MG63 (cell line): ENCODE measurements at regions not wholly inside any gene's neighbourhood (a gene's known extent, or its start where the extent isn't known, plus 50 kb on each side); places are given as distances from the start of the nearest gene placed in this dataset.

Experiments
- DNase-seq: peaks from one replicate; pipeline ENCODE4 v3.0.0-alpha.2; 2020
- H3K27me3 ChIP-seq: fragments of 250-450 bp; sonication (Bioruptor Pico); 2 replicates; pipeline ENCODE4 v1.5.1; 2020; ENCODE audit warnings: mild to moderate bottlenecking, moderate library complexity
- H3K36me3 ChIP-seq: fragments of 250-450 bp; sonication (Bioruptor Pico); 2 replicates; pipeline ENCODE4 v1.5.1; 2020; ENCODE audit warnings: mild to moderate bottlenecking, moderate library complexity
- H3K4me3 ChIP-seq: fragments of 250-450 bp; sonication (Bioruptor Pico); 2 replicates; pipeline ENCODE4 v1.5.1; 2020; ENCODE audit warnings: mild to moderate bottlenecking, moderate library complexity
- H3K9me3 ChIP-seq: fragments of 250-450 bp; sonication (Bioruptor Pico); 2 replicates; pipeline ENCODE4 v1.5.1; 2020; ENCODE audit warnings: mild to moderate bottlenecking, moderate library complexity

DNA sequence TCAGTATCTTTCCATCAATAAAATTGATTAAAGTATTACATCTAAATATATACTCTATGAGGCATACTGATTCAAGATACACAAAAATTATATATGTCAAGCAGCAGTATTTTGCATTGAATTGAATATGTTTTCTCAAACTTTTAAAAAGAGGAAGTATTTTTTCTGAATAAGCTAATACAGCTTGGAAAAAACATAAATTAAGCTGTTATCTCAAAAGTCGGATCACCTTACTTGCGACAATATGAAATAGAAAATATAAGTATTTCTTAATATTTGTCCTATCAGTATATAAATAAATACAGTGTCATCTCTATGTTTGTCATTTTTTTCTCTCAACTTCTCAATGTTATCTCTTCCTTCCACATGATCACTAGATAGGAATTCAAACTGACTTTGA lies 139.3 kb downstream of the MBL2 start:
- no peak for DNase-seq
- no peaks in the 10 kb centered on the region for H3K36me3 ChIP-seq
- H3K9me3 ChIP-seq, result no peaks in the 10 kb centered on the region
- no peak overlapping the region for H3K4me3 ChIP-seq
- H3K27me3 ChIP-seq, result no peaks in the 10 kb centered on the region

GRCh38 chr10:52635651-52636050 lies 136.9 kb downstream of the MBL2 start:
- Histone ChIP-seq H3K4me3 (no peak overlapping the region), H3K9me3 (no peaks in the 10 kb centered on the region), H3K27me3 (no peaks in the 10 kb centered on the region), H3K36me3 (no peaks in the 10 kb centered on the region)
- DNase-seq, result no peak

GRCh38 chr10:52636874-52637273 lies 135.7 kb downstream of the MBL2 start:
- DNase-seq, result no peak
- Histone ChIP-seq H3K4me3 (no peak overlapping the region), H3K36me3 (no peaks in the 10 kb centered on the region), H3K27me3 (no peaks in the 10 kb centered on the region), H3K9me3 (no peaks in the 10 kb centered on the region)

DNA sequence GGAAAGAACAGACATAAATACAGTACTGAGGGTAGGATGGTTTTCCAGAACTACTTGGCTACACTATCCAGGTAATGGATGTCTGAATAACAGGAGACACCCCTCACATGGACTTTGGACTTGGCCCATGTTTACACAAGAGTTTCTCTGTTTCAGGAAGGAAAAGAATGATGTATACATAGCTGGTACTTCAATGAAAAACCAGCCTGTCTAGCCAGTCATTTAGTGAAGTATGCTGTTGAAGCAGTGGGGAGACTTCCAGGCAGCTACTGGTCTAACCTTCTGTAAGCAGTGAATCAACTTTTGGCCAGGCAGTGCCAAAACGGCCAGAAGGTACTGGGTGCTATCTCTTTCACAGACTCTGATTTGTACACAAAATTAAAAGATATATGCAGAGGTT lies 135.0 kb downstream of the MBL2 start:
- H3K9me3 ChIP-seq, result no peaks in the 10 kb centered on the region
- H3K4me3 ChIP-seq, result no peak overlapping the region
- no peaks in the 10 kb centered on the region for H3K27me3 ChIP-seq
- no peaks in the 10 kb centered on the region for H3K36me3 ChIP-seq
- DNase-seq, result no peak

GRCh38 chr10:52639652-52640051 lies 132.9 kb downstream of the MBL2 start:
- Histone ChIP-seq H3K27me3 (no peaks in the 10 kb centered on the region), H3K4me3 (no peak overlapping the region), H3K9me3 (no peaks in the 10 kb centered on the region), H3K36me3 (no peaks in the 10 kb centered on the region)
- no peak for DNase-seq

DNA sequence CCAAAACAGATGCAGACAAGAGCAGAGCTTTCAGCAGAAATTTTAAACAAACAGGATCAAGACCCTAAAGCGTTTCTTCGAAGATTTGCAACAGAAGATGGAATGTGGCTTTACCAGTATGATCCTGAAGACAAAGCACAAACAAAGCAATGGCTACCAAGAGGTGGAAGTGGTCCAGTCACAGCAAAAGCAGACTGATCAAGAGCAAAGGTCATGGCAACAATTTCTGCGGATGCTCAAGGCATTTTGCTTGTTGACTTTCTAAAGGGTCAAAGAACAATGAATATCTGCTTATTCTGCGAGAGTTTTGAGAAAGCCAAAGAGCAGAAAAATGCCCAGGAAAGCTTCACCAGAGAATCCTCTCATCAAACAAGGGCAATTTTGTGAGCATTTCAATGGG lies 130.4 kb downstream of the MBL2 start:
- Histone ChIP-seq H3K9me3 (no peaks in the 10 kb centered on the region), H3K4me3 (no peak overlapping the region), H3K27me3 (no peaks in the 10 kb centered on the region), H3K36me3 (no peaks in the 10 kb centered on the region)
- DNase-seq, result no peak

DNA sequence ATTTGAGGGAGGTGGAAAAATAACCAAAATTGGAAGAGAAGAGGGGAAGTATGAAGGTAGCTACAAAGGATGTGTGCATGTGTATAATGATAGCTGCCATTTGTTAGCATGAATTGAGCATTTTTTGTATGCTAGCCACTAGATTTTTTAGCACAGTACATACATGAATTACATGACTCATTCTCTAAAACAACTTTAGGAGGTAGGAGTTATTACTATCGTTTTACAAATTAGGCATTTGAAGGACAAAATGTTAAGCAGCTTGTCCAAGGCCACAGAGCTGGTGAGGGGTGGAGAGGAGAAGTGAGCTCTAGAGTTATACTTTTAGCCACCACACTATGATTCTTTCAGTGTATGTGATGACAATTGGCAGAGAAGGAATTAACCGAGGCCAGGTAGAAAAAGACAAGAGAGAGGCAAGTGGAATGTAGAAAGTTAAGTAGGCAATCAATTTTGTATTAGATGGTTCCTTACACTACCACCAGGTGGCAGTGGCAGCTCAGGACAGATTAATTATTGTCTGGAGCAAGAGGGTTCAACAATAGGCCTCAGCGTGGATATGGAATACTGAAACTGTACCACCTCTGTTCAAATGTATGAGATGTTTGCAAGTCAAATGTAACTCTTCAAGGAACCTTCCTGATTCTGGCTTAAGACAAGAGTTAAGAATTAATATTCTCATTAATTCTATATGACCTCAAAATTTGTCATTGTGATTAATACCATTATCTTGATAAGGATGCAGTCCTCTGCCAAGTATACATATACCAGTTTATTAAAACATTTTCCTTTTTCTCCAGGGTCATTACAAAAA lies 128.0 kb downstream of the MBL2 start:
- Histone ChIP-seq H3K27me3 (no peaks in the 10 kb centered on the region), H3K4me3 (no peak overlapping the region), H3K9me3 (no peaks in the 10 kb centered on the region), H3K36me3 (no peaks in the 10 kb centered on the region)
- peak; percentile 30 for DNase-seq

DNA sequence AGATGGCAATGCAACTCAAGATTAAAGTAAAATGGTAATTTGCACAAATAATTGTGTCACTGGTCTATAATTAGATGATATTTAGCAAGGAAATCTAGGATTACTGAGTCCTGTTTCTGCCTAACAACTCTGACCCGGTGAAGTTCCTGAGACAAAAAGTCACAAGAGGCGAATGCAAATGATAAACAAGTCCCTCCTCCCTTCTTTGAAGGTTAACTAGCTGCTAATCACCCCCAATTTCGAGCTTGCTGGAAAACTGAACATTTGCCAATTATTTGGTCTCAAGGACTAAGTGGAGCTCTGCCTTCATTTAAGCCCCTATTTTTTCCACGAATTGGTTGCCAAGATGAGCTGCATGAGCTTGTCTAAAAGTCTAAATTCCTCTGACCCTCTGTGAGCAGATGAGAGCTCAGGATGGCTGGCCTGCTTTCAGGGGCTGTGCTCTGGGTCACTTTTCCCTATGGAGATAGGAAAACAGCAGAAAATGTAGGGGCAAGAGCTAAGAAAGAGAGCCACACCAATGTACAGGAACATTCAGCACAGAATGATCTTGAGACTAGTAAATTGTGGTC lies 127.3 kb downstream of the MBL2 start:
- H3K36me3 ChIP-seq, result no peaks in the 10 kb centered on the region
- no peaks in the 10 kb centered on the region for H3K27me3 ChIP-seq
- no peak for DNase-seq
- H3K9me3 ChIP-seq, result no peaks in the 10 kb centered on the region
- H3K4me3 ChIP-seq, result no peak overlapping the region

DNA sequence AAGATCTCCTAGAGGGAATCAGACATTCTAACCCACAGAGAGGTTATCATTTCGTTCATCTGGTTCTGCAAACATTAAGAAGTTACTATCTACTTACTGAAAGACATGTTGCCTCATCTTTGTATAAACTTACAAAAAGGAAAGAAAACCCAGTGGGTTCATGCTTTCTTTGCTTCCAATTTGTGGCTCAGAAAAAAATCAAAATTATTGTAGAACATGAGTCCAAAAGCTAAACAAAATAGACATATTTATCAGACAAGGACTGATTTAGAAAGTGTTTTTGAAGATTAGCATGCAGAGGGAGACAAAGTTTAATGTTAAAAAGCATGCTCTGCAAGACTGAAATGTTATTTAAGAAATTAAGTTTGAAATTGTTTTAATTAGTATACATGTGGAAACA lies 123.1 kb downstream of the MBL2 start:
- no peak overlapping the region for H3K4me3 ChIP-seq
- no peaks in the 10 kb centered on the region for H3K9me3 ChIP-seq
- H3K27me3 ChIP-seq, result no peaks in the 10 kb centered on the region
- no peaks in the 10 kb centered on the region for H3K36me3 ChIP-seq
- DNase-seq, result no peak

GRCh38 chr10:52650873-52651272 lies 121.7 kb downstream of the MBL2 start:
- no peaks in the 10 kb centered on the region for H3K27me3 ChIP-seq
- DNase-seq, result no peak
- no peaks in the 10 kb centered on the region for H3K9me3 ChIP-seq
- H3K36me3 ChIP-seq, result no peaks in the 10 kb centered on the region
- H3K4me3 ChIP-seq, result no peak overlapping the region

DNA sequence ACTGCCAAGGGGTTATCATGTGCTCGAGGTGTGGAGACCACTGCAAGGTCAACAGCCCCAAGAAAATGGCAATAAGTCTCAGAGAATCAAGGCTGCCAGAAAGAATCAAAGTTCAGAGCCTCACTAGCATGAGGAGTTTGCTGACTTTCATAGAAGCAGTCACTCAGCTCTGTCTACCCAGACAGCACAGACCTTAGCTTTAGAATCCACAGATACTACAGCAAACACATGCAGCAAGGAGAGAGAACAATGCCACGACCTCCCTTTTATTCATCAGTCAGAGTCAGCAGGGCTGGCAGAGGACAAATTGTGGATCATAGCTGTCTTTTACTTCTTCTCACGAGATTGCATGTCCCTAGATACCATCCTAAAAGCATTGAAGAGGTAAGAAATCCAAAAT lies 121.3 kb downstream of the MBL2 start:
- no peak overlapping the region for H3K4me3 ChIP-seq
- H3K9me3 ChIP-seq, result no peaks in the 10 kb centered on the region
- no peak for DNase-seq
- no peaks in the 10 kb centered on the region for H3K36me3 ChIP-seq
- no peaks in the 10 kb centered on the region for H3K27me3 ChIP-seq

DNA sequence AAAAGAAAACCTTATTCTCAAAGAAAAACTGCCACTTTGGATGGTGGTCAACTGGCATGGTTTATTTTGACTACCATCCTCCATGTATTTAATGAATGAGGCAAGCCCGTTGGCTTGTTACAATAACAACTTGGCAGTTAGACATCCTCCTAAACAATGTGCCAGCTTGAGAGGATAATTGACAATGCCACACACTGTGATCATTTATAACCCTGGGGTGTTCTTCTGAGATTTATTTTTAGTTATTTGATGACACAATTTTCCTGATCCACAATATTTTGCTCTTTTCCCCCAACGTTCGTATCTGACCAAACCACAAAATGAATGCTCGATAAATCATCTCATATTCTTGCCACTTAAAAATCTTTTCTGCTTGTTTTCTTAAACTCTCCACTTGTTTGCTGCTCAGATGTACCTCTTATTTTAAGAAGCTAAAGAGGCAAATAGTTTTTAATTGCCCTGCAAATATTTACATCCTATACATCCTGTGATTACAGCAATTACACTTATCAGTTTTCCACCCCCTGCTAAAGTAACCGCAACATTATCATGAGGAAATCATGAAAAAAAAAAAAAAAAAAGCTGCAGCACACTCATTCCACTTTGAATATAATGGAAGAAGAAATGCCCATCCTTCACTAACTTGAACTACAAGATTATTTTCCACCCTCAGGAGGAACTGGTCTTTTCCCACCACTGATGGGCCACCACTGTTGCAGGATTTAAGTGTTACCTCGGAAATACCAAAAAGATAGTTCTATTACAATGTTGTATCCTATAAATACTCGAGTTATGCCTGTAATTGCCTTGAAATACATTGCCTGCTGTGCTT lies 119.9 kb downstream of the MBL2 start:
- H3K9me3 ChIP-seq, result no peaks in the 10 kb centered on the region
- H3K36me3 ChIP-seq, result no peaks in the 10 kb centered on the region
- no peaks in the 10 kb centered on the region for H3K27me3 ChIP-seq
- DNase-seq, result peak; percentile 60
- no peak overlapping the region for H3K4me3 ChIP-seq

- no peaks in the 10 kb centered on the region for H3K9me3 ChIP-seq
- H3K4me3 ChIP-seq, result no peak overlapping the region
- H3K36me3 ChIP-seq, result no peaks in the 10 kb centered on the region
- peak; percentile 25 for DNase-seq
- H3K27me3 ChIP-seq, result no peaks in the 10 kb centered on the region
Observed at GRCh38 chr10:52653263-52653909, 119.2 kb downstream of the MBL2 start.

DNA sequence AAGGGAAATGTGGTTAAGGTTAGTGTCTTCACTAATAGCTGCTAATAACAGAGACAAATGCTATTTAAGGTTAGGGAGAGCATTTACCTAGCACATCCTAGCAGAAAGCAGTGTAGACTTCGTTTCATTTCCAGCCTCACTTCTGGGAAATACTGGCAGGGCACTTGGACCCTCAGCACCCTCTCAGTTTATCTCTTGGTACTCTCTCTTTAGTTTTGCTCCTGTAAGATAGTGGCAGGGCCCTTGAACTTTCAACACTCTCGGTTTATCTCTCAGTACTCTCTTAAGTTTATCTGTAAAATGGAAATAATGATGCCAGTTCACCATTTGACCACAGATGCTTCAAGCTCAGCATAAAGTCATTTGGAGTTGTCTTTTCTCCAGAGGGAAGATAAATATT lies 118.4 kb downstream of the MBL2 start:
- Histone ChIP-seq H3K4me3 (no peak overlapping the region), H3K36me3 (no peaks in the 10 kb centered on the region), H3K9me3 (no peaks in the 10 kb centered on the region), H3K27me3 (no peaks in the 10 kb centered on the region)
- no peak for DNase-seq

DNA sequence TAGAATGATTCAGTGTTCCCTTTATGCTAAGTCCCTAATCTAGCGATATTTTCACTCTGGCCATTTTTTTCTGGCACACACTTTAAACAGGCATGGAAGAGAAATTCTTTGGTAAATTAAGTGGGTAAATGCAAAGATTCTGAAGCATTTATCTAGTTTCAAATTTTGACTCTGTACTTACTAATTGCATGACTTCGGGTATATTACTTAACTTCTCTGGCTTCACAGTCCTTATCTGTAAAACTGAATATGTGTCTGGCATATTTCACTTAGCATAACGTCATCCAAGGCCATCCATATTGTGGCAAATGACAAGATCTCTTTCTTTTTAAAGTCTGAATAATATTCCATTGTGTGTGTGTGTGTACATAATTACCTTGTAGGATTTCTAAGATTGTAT lies 114.5 kb downstream of the MBL2 start:
- H3K36me3 ChIP-seq, result no peaks in the 10 kb centered on the region
- no peaks in the 10 kb centered on the region for H3K27me3 ChIP-seq
- H3K4me3 ChIP-seq, result no peak overlapping the region
- DNase-seq, result no peak
- H3K9me3 ChIP-seq, result 0 out of 2 replicates have a peak, but pooled peaks cover 2% of the 10 kb centered on the region

- Histone ChIP-seq H3K4me3 (no peak overlapping the region), H3K27me3 (no peaks in the 10 kb centered on the region), H3K36me3 (no peaks in the 10 kb centered on the region), H3K9me3 (0 out of 2 replicates have a peak, but pooled peaks cover 2% of the 10 kb centered on the region)
- DNase-seq, result no peak
Observed at GRCh38 chr10:52659085-52659484, 113.5 kb downstream of the MBL2 start.

GRCh38 chr10:52662256-52662655 lies 110.3 kb downstream of the MBL2 start:
- Histone ChIP-seq H3K4me3 (no peak overlapping the region), H3K36me3 (no peaks in the 10 kb centered on the region), H3K9me3 (peaks cover 13% of the 10 kb centered on the region), H3K27me3 (no peaks in the 10 kb centered on the region)
- DNase-seq, result no peak
